ENCODE measurements at regions not wholly inside any gene's neighbourhood (a gene's known extent, or its start where the extent isn't known, plus 50 kb on each side); places are given as distances from the start of the nearest gene placed in this dataset.

- H3K4me3 ChIP-seq (ENCODE audit: low read depth, low read length) = no peak overlapping the region
- no peak for DNase-seq (ENCODE audit: low read depth)
These were observed 97.7 kb downstream of the CD47 start for GRCh38 chr3:107992976-107993684.

GRCh38 chr3:107990926-107991325, 99.9 kb downstream of the CD47 start:
- DNase-seq (ENCODE audit: low read depth) = no peak
- no peak overlapping the region for H3K4me3 ChIP-seq (ENCODE audit: low read depth, low read length)

GRCh38 chr3:107990433-107990832, 100.4 kb downstream of the CD47 start:
- no peak for DNase-seq (ENCODE audit: low read depth)
- H3K4me3 ChIP-seq (ENCODE audit: low read depth, low read length) = no peak overlapping the region

- H3K4me3 ChIP-seq (ENCODE audit: low read depth, low read length) = no peak overlapping the region
- DNase-seq (ENCODE audit: low read depth) = no peak
These were observed 101.2 kb downstream of the CD47 start for GRCh38 chr3:107989661-107990060.

GRCh38 chr3:107988460-107989175, 102.2 kb downstream of the CD47 start:
- DNase-seq (ENCODE audit: low read depth) = no peak
- H3K4me3 ChIP-seq (ENCODE audit: low read depth, low read length) = no peak overlapping the region

- H3K4me3 ChIP-seq (ENCODE audit: low read depth, low read length) = no peak overlapping the region
These were observed 103.5 kb downstream of the CD47 start for GRCh38 chr3:107987036-107987939.

GRCh38 chr3:107986505-107986904, 104.3 kb downstream of the CD47 start:
- DNase-seq (ENCODE audit: low read depth) = no peak
- H3K4me3 ChIP-seq (ENCODE audit: low read depth, low read length) = no peak overlapping the region

More at GRCh38 chr3:107987036-107987939, 103.5 kb downstream of the CD47 start:
- peak; percentile 94 for DNase-seq (ENCODE audit: low read depth)

GRCh38 chr3:107985496-107985895, 105.3 kb downstream of the CD47 start:
- no peak overlapping the region for H3K4me3 ChIP-seq (ENCODE audit: low read depth, low read length)
- DNase-seq (ENCODE audit: low read depth) = no peak

GRCh38 chr3:107983247-107983646, 107.6 kb downstream of the CD47 start:
- no peak overlapping the region for H3K4me3 ChIP-seq (ENCODE audit: low read depth, low read length)
- no peak for DNase-seq (ENCODE audit: low read depth)

GRCh38 chr3:107982165-107982564, 108.7 kb downstream of the CD47 start:
- H3K4me3 ChIP-seq (ENCODE audit: low read depth, low read length) = no peak overlapping the region
- DNase-seq (ENCODE audit: low read depth) = no peak

- H3K4me3 ChIP-seq (ENCODE audit: low read depth, low read length) = no peak overlapping the region
- DNase-seq (ENCODE audit: low read depth) = no peak
These were observed 109.2 kb downstream of the CD47 start for GRCh38 chr3:107981471-107982111.

GRCh38 chr3:107979538-107979937, 111.3 kb downstream of the CD47 start:
- no peak overlapping the region for H3K4me3 ChIP-seq (ENCODE audit: low read depth, low read length)

GRCh38 chr3:107978131-107979055, 112.4 kb downstream of the CD47 start:
- DNase-seq (ENCODE audit: low read depth) = no peak
- H3K4me3 ChIP-seq (ENCODE audit: low read depth, low read length) = no peak overlapping the region

More at GRCh38 chr3:107979538-107979937, 111.3 kb downstream of the CD47 start:
- no peak for DNase-seq (ENCODE audit: low read depth)

- DNase-seq (ENCODE audit: low read depth) = no peak
These were observed 113.4 kb downstream of the CD47 start for GRCh38 chr3:107977221-107978130.

GRCh38 chr3:107976202-107976800, 114.5 kb downstream of the CD47 start:
- no peak overlapping the region for H3K4me3 ChIP-seq (ENCODE audit: low read depth, low read length)
- DNase-seq (ENCODE audit: low read depth) = no peak

More at GRCh38 chr3:107977221-107978130, 113.4 kb downstream of the CD47 start:
- H3K4me3 ChIP-seq (ENCODE audit: low read depth, low read length) = no peak overlapping the region

GRCh38 chr3:107975529-107976201, 115.2 kb downstream of the CD47 start:
- H3K4me3 ChIP-seq (ENCODE audit: low read depth, low read length) = no peak overlapping the region

GRCh38 chr3:107973961-107974360, 116.9 kb downstream of the CD47 start:
- no peak for DNase-seq (ENCODE audit: low read depth)
- H3K4me3 ChIP-seq (ENCODE audit: low read depth, low read length) = no peak overlapping the region

More at GRCh38 chr3:107975529-107976201, 115.2 kb downstream of the CD47 start:
- no peak for DNase-seq (ENCODE audit: low read depth)
